HEK293 (cell line): ENCODE measurements at regions not wholly inside any gene's neighbourhood (a gene's known extent, or its start where the extent isn't known, plus 50 kb on each side); places are given as distances from the start of the nearest gene placed in this dataset.

Source experiments
- CTCF ChIA-PET: fragments of 350-600 bp; formaldehyde crosslinking; extraction: SDS; loops from one replicate; lab custom pipeline; 2021; ENCODE audit warnings: antibody characterized with exemption; lab: Yijun Ruan, JAX
- POLR2A ChIA-PET: fragments of 300-600 bp; formaldehyde crosslinking; extraction: SDS; loops from one replicate; lab custom pipeline; 2020; ENCODE audit warnings: antibody characterized with exemption, inconsistent platforms; lab: Yijun Ruan, JAX
- H3K27ac ChIP-seq: fragments of 200-500 bp; sonication (Bioruptor generic); 2 replicates; pipeline ENCODE4 v1.5.1; 2014; ENCODE audit warnings: low read depth, low read length, control low read depth, inconsistent platforms; ENCODE audit errors: extremely low read depth
- H3K36me3 ChIP-seq, 2 experiments: fragments of 200-500 bp in 1 of 2; sonication (Bioruptor generic) in 1 of 2; 1 replicate in 1 of 2; 2 replicates in 1 of 2; pipeline ENCODE4 v1.5.1; 2014 to 2017; ENCODE audit warnings: inconsistent platforms in 2 of 2, low read length in 2 of 2; ENCODE audit not compliant: control insufficient read depth in 2 of 2, insufficient read depth in 1 of 2
- H3K4me1 ChIP-seq: fragments of 200-500 bp; sonication (Bioruptor generic); 2 replicates; pipeline ENCODE4 v1.5.1; 2014; ENCODE audit warnings: mild to moderate bottlenecking, low read length, inconsistent platforms; ENCODE audit not compliant: control insufficient read depth, insufficient read depth
- H3K4me3 ChIP-seq: 2 replicates; pipeline ENCODE4 v1.5.1; 2011; ENCODE audit warnings: low read depth, mild to moderate bottlenecking, control low read depth, low read length, moderate library complexity
- H3K9me3 ChIP-seq: fragments of 200-500 bp; sonication (Bioruptor generic); 2 replicates; pipeline ENCODE4 v1.5.1; 2014; ENCODE audit warnings: low read depth, low read length, inconsistent platforms; ENCODE audit not compliant: control insufficient read depth, insufficient read depth
- EGR2 ChIP-seq: fragments of 450-650 bp; formaldehyde crosslinking; IDR thresholded peaks from 2 replicates; pipeline ENCODE4 v1.5.1; 2016; ENCODE audit warnings: low read depth, missing biosample characterization, missing genetic modification characterization
- GLIS1 ChIP-seq: fragments of 450-650 bp; formaldehyde crosslinking; IDR thresholded peaks from 2 replicates; pipeline ENCODE4 v1.5.1; 2016; ENCODE audit warnings: missing biosample characterization, missing genetic modification characterization
- HOXC10 ChIP-seq: sonication (generic); formaldehyde crosslinking; IDR thresholded peaks from 2 replicates; pipeline ENCODE4 v1.8.1; 2023; ENCODE audit warnings: mild to moderate bottlenecking, missing genetic modification reagents
- MEIS1 ChIP-seq: sonication (generic); formaldehyde crosslinking; IDR thresholded peaks from 2 replicates; pipeline ENCODE4 v1.8.1; 2022; ENCODE audit warnings: missing genetic modification reagents, mild to moderate bottlenecking, borderline replicate concordance
- REPIN1 ChIP-seq: fragments of 450-650 bp; formaldehyde crosslinking; IDR thresholded peaks from 2 replicates; pipeline ENCODE4 v1.5.1; 2017; ENCODE audit warnings: missing biosample characterization, missing genetic modification characterization, low read depth
- SP7 ChIP-seq: fragments of 450-650 bp; formaldehyde crosslinking; IDR thresholded peaks from 2 replicates; pipeline ENCODE4 v1.5.1; 2016; ENCODE audit warnings: missing biosample characterization, missing genetic modification characterization
- ZFP69B ChIP-seq: fragments of 450-650 bp; formaldehyde crosslinking; IDR thresholded peaks from 2 replicates; pipeline ENCODE4 v1.5.1; 2016; ENCODE audit warnings: missing biosample characterization, missing genetic modification characterization
- ZNF146 ChIP-seq: fragments of 450-650 bp; formaldehyde crosslinking; IDR thresholded peaks from 2 replicates; pipeline ENCODE4 v1.5.1; 2016; ENCODE audit warnings: missing biosample characterization, missing genetic modification characterization
- ZNF23 ChIP-seq: fragments of 450-650 bp; formaldehyde crosslinking; IDR thresholded peaks from 2 replicates; pipeline ENCODE4 v1.5.1; 2016; ENCODE audit warnings: missing biosample characterization, missing genetic modification characterization, borderline replicate concordance
- ZNF37A ChIP-seq: fragments of 450-650 bp; IDR thresholded peaks from 2 replicates; pipeline ENCODE4 v1.5.1; 2018; ENCODE audit warnings: missing biosample characterization, missing genetic modification characterization
- ZNF473 ChIP-seq: fragments of 450-650 bp; formaldehyde crosslinking; IDR thresholded peaks from 2 replicates; pipeline ENCODE4 v1.5.1; 2017; ENCODE audit warnings: missing biosample characterization, missing genetic modification characterization
- ZNF529 ChIP-seq: fragments of 450-650 bp; formaldehyde crosslinking; IDR thresholded peaks from 2 replicates; pipeline ENCODE4 v1.5.1; 2017; ENCODE audit warnings: missing genetic modification characterization, missing biosample characterization; ENCODE audit not compliant: insufficient replicate concordance
- ZNF623 ChIP-seq: fragments of 450-650 bp; formaldehyde crosslinking; IDR thresholded peaks from 2 replicates; pipeline ENCODE4 v1.5.1; 2016; ENCODE audit warnings: missing biosample characterization, missing genetic modification characterization
- ZNF670 ChIP-seq: fragments of 450-650 bp; formaldehyde crosslinking; IDR thresholded peaks from 2 replicates; pipeline ENCODE4 v1.5.1; 2016; ENCODE audit warnings: missing biosample characterization, missing genetic modification characterization, low read depth
- ZNF777 ChIP-seq: fragments of 450-650 bp; formaldehyde crosslinking; IDR thresholded peaks from 2 replicates; pipeline ENCODE4 v1.5.1; 2017; ENCODE audit warnings: missing biosample characterization, missing genetic modification characterization, borderline replicate concordance
- ZNF792 ChIP-seq: fragments of 450-650 bp; formaldehyde crosslinking; IDR thresholded peaks from 2 replicates; pipeline ENCODE4 v1.5.1; 2016; ENCODE audit warnings: missing biosample characterization, missing genetic modification characterization
- ZSCAN23 ChIP-seq: fragments of 450-650 bp; formaldehyde crosslinking; IDR thresholded peaks from 2 replicates; pipeline ENCODE4 v1.5.1; 2016; ENCODE audit warnings: missing biosample characterization, missing genetic modification characterization
- TF ChIP-seq, protein P1 (sequence below): fragments of 450-650 bp; formaldehyde crosslinking; IDR thresholded peaks from 2 replicates; pipeline ENCODE4 v1.5.1; 2016; ENCODE audit warnings: missing biosample characterization, missing genetic modification characterization, borderline replicate concordance
- TF ChIP-seq, protein P2 (sequence below): fragments of 450-650 bp; formaldehyde crosslinking; IDR thresholded peaks from 2 replicates; pipeline ENCODE4 v1.5.1; 2016; ENCODE audit warnings: missing biosample characterization, missing genetic modification characterization, borderline replicate concordance
- TF ChIP-seq, protein P3 (sequence below): fragments of 450-650 bp; formaldehyde crosslinking; IDR thresholded peaks from 2 replicates; pipeline ENCODE4 v1.5.1; 2016; ENCODE audit warnings: missing biosample characterization, missing genetic modification characterization
- TF ChIP-seq, protein P4 (sequence below): fragments of 450-650 bp; formaldehyde crosslinking; IDR thresholded peaks from 2 replicates; pipeline ENCODE4 v1.5.1; 2016; ENCODE audit warnings: missing biosample characterization, missing genetic modification characterization

DNA sequence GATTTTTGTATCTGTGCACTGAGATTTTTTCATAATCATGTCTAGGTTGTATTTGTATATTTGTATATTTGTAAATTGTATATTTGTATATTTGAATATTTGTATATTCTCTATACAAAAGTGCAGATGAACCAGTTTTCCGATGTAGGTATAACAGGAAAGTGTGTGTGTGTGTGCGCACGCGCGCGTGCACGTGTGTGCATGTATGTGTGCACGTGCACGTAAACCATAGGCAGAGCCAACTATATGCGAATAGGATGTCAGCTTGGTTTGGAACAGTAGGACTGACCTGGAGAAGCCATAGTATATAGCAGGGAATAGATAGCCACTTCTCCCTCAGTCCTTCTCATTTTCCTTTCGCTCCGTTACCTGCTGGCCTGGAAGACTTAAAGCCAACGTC lies 565.8 kb downstream of the XIRP2 start:
- no peaks in the 10 kb centered on the region for H3K36me3 ChIP-seq
- CTCF ChIA-PET: interaction anchor here (0.8 kb wide), 1 partner anchor 16 kb away, joined by 4 read pairs; no protein-coding TSS in a partner anchor
- H3K4me1 ChIP-seq: no peaks in the 10 kb centered on the region
- H3K27ac ChIP-seq: no peak overlapping the region
- H3K4me3 ChIP-seq: no peak overlapping the region
- no peak for TF ChIP-seq ZSCAN23 (tag by site-specific recombination)
- no peak for TF ChIP-seq GLIS1 (tag by site-specific recombination)
- TF ChIP-seq, protein P1, sequence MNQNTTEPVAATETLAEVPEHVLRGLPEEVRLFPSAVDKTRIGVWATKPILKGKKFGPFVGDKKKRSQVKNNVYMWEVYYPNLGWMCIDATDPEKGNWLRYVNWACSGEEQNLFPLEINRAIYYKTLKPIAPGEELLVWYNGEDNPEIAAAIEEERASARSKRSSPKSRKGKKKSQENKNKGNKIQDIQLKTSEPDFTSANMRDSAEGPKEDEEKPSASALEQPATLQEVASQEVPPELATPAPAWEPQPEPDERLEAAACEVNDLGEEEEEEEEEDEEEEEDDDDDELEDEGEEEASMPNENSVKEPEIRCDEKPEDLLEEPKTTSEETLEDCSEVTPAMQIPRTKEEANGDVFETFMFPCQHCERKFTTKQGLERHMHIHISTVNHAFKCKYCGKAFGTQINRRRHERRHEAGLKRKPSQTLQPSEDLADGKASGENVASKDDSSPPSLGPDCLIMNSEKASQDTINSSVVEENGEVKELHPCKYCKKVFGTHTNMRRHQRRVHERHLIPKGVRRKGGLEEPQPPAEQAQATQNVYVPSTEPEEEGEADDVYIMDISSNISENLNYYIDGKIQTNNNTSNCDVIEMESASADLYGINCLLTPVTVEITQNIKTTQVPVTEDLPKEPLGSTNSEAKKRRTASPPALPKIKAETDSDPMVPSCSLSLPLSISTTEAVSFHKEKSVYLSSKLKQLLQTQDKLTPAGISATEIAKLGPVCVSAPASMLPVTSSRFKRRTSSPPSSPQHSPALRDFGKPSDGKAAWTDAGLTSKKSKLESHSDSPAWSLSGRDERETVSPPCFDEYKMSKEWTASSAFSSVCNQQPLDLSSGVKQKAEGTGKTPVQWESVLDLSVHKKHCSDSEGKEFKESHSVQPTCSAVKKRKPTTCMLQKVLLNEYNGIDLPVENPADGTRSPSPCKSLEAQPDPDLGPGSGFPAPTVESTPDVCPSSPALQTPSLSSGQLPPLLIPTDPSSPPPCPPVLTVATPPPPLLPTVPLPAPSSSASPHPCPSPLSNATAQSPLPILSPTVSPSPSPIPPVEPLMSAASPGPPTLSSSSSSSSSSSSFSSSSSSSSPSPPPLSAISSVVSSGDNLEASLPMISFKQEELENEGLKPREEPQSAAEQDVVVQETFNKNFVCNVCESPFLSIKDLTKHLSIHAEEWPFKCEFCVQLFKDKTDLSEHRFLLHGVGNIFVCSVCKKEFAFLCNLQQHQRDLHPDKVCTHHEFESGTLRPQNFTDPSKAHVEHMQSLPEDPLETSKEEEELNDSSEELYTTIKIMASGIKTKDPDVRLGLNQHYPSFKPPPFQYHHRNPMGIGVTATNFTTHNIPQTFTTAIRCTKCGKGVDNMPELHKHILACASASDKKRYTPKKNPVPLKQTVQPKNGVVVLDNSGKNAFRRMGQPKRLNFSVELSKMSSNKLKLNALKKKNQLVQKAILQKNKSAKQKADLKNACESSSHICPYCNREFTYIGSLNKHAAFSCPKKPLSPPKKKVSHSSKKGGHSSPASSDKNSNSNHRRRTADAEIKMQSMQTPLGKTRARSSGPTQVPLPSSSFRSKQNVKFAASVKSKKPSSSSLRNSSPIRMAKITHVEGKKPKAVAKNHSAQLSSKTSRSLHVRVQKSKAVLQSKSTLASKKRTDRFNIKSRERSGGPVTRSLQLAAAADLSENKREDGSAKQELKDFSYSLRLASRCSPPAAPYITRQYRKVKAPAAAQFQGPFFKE (tag by site-specific recombination): no peak
- TF ChIP-seq, protein P2, sequence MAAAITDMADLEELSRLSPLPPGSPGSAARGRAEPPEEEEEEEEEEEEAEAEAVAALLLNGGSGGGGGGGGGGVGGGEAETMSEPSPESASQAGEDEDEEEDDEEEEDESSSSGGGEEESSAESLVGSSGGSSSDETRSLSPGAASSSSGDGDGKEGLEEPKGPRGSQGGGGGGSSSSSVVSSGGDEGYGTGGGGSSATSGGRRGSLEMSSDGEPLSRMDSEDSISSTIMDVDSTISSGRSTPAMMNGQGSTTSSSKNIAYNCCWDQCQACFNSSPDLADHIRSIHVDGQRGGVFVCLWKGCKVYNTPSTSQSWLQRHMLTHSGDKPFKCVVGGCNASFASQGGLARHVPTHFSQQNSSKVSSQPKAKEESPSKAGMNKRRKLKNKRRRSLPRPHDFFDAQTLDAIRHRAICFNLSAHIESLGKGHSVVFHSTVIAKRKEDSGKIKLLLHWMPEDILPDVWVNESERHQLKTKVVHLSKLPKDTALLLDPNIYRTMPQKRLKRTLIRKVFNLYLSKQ (tag by site-specific recombination): no peak
- no peak for TF ChIP-seq REPIN1
- TF ChIP-seq ZNF473 (tag by site-specific recombination): no peak
- TF ChIP-seq ZNF623 (tag by site-specific recombination): no peak
- TF ChIP-seq, protein P3, sequence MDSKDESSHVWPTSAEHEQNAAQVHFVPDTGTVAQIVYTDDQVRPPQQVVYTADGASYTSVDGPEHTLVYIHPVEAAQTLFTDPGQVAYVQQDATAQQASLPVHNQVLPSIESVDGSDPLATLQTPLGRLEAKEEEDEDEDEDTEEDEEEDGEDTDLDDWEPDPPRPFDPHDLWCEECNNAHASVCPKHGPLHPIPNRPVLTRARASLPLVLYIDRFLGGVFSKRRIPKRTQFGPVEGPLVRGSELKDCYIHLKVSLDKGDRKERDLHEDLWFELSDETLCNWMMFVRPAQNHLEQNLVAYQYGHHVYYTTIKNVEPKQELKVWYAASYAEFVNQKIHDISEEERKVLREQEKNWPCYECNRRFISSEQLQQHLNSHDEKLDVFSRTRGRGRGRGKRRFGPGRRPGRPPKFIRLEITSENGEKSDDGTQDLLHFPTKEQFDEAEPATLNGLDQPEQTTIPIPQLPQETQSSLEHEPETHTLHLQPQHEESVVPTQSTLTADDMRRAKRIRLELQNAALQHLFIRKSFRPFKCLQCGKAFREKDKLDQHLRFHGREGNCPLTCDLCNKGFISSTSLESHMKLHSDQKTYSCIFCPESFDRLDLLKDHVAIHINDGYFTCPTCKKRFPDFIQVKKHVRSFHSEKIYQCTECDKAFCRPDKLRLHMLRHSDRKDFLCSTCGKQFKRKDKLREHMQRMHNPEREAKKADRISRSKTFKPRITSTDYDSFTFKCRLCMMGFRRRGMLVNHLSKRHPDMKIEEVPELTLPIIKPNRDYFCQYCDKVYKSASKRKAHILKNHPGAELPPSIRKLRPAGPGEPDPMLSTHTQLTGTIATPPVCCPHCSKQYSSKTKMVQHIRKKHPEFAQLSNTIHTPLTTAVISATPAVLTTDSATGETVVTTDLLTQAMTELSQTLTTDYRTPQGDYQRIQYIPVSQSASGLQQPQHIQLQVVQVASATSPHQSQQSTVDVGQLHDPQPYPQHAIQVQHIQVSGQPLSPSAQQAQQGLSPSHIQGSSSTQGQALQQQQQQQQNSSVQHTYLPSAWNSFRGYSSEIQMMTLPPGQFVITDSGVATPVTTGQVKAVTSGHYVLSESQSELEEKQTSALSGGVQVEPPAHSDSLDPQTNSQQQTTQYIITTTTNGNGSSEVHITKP (tag by site-specific recombination): no peak
- TF ChIP-seq ZFP69B: no peak
- POLR2A ChIA-PET: no interaction called here
- H3K9me3 ChIP-seq: no peaks in the 10 kb centered on the region

- CTCF ChIA-PET: no interaction called here
- POLR2A ChIA-PET: no interaction called here
- TF ChIP-seq ZNF23 (tag by site-specific recombination): no peak
- TF ChIP-seq ZNF792 (tag by site-specific recombination): no peak
- no peak for TF ChIP-seq MEIS1 (CRISPR knock-in tag)
- TF ChIP-seq, protein P4, sequence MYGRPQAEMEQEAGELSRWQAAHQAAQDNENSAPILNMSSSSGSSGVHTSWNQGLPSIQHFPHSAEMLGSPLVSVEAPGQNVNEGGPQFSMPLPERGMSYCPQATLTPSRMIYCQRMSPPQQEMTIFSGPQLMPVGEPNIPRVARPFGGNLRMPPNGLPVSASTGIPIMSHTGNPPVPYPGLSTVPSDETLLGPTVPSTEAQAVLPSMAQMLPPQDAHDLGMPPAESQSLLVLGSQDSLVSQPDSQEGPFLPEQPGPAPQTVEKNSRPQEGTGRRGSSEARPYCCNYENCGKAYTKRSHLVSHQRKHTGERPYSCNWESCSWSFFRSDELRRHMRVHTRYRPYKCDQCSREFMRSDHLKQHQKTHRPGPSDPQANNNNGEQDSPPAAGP (tag by site-specific recombination): no peak
- no peak for TF ChIP-seq ZNF146 (tag by site-specific recombination)
- no peak for TF ChIP-seq ZNF670 (tag by site-specific recombination)
- TF ChIP-seq ZNF623 (tag by site-specific recombination): no peak
- TF ChIP-seq ZNF529 (tag by site-specific recombination): no peak
- no peak for TF ChIP-seq ZNF37A (tag by site-specific recombination)
- no peak for TF ChIP-seq EGR2 (tag by site-specific recombination)
- TF ChIP-seq ZNF777 (tag by site-specific recombination): no peak
- TF ChIP-seq GLIS1 (tag by site-specific recombination): no peak
- TF ChIP-seq HOXC10 (CRISPR knock-in tag): no peak
- no peak for TF ChIP-seq SP7 (tag by site-specific recombination)
Observed at GRCh38 chr2:167451496-167452289, 563.4 kb downstream of the XIRP2 start.

More at GRCh38 chr2:167451496-167452289, 563.4 kb downstream of the XIRP2 start:
- H3K36me3 ChIP-seq: no peaks in the 10 kb centered on the region
- no peaks in the 10 kb centered on the region for H3K4me1 ChIP-seq
- H3K4me3 ChIP-seq: no peak overlapping the region
- H3K9me3 ChIP-seq: no peaks in the 10 kb centered on the region; the same call in 1 of the 2 replicates
- H3K27ac ChIP-seq: no peak overlapping the region
